Peyer's patch (tissue), 4 donors: ENCODE measurements at regions not wholly inside any gene's neighbourhood (a gene's known extent, or its start where the extent isn't known, plus 50 kb on each side); places are given as distances from the start of the nearest gene placed in this dataset.

Experiments
- POLR2A ChIP-seq, 2 donors: fragments of 450-650 bp; IDR thresholded peaks; one replicate each; pipeline ENCODE4 v1.5.1; 2017; ENCODE audit warnings: antibody characterized with exemption in 2 of 2, mild to moderate bottlenecking in 2 of 2, moderate library complexity in 2 of 2
- TF ChIP-seq, protein P1 (sequence below), 6 experiments: fragments of 450-650 bp in 4 of 6; fragments of 200-600 bp in 2 of 6; sonication (generic) in 1 of 6; IDR thresholded peaks; one replicate each; pipeline ENCODE4 v1.5.1; 2017 to 2019; ENCODE audit warnings: antibody characterized with exemption in 6 of 6, mild to moderate bottlenecking in 3 of 6, moderate library complexity in 1 of 6

DNA sequence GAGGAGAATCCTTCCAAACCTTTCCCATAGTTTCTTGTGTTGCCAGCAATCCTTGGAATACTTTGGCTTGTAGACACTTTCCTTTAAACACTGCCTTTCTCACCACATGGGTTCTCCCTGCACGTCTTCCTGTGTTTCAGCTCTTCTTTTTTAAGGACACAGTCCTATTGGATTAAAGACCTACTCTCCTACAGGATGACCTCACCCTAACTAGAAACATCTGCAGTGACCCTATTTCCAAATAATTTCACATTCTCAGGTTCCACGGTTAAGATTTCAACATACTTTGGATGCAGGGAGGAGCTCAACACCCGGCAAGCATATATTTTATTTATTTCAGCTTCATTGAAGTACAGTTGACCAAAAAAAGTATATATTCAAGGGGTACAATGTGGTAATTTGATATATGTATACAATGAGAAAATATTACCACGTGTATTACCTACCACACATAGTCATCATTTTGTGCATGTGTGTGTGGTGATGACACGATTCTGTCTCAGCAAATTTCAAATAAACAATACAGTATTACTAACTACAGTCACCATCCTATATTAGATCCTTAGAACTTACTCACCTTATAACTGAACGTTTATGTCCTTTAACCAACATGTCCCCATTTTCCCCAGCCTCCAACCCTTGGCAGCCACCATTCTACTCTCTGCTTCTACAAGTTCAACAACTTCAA, 745.0 kb downstream of the CBLN2 start:
- no peak for TF ChIP-seq POLR2A (IDR thresholded peaks at IDR 0.05)
- TF ChIP-seq, protein P1, sequence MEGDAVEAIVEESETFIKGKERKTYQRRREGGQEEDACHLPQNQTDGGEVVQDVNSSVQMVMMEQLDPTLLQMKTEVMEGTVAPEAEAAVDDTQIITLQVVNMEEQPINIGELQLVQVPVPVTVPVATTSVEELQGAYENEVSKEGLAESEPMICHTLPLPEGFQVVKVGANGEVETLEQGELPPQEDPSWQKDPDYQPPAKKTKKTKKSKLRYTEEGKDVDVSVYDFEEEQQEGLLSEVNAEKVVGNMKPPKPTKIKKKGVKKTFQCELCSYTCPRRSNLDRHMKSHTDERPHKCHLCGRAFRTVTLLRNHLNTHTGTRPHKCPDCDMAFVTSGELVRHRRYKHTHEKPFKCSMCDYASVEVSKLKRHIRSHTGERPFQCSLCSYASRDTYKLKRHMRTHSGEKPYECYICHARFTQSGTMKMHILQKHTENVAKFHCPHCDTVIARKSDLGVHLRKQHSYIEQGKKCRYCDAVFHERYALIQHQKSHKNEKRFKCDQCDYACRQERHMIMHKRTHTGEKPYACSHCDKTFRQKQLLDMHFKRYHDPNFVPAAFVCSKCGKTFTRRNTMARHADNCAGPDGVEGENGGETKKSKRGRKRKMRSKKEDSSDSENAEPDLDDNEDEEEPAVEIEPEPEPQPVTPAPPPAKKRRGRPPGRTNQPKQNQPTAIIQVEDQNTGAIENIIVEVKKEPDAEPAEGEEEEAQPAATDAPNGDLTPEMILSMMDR (IDR thresholded peaks at IDR 0.05): no peak
